Heart right ventricle (tissue), 16 donors: ENCODE measurements at regions not wholly inside any gene's neighbourhood (a gene's known extent, or its start where the extent isn't known, plus 50 kb on each side); places are given as distances from the start of the nearest gene placed in this dataset.

Experiments used
- ATAC-seq, 8 donors: fragments of 200-7000 bp; cut with Tn5 transposase; one replicate each; pipeline ENCODE4 v1.9.1; 2020; ENCODE audit warnings: mild to moderate bottlenecking in 8 of 8, moderate library complexity in 8 of 8, moderate number of reproducible peaks in 1 of 8
- DNase-seq, 2 donors: peaks; one replicate each; pipeline ENCODE4 v3.0.0-alpha.2; 2020
- H3K27ac ChIP-seq, 10 donors: fragments of 200-600 bp; sonication (generic) in 2 of 10; one replicate each; pipeline versions ENCODE4 v1.5.0 to v1.8.0; 2020 to 2022; ENCODE audit warnings: mild to moderate bottlenecking in 3 of 10
- H3K27me3 ChIP-seq, 7 donors: fragments of 200-600 bp; one replicate each; pipeline ENCODE4 v1.8.0; 2021 to 2022; ENCODE audit warnings: mild to moderate bottlenecking in 2 of 7
- H3K36me3 ChIP-seq, 9 donors: fragments of 200-600 bp; sonication (generic) in 1 of 9; one replicate each; pipeline versions ENCODE4 v1.5.0 to v1.8.0; 2020 to 2022; ENCODE audit warnings: mild to moderate bottlenecking in 2 of 9
- H3K4me1 ChIP-seq, 9 donors: fragments of 200-600 bp; sonication (generic) in 1 of 9; one replicate each; pipeline versions ENCODE4 v1.5.0 to v1.8.0; 2020 to 2022; ENCODE audit warnings: mild to moderate bottlenecking in 4 of 9
- H3K4me3 ChIP-seq, 10 donors: fragments of 200-600 bp; sonication (generic) in 2 of 10; one replicate each; pipeline versions ENCODE4 v1.5.0 to v1.8.0; 2020 to 2022; ENCODE audit warnings: mild to moderate bottlenecking in 7 of 10, moderate library complexity in 2 of 10
- H3K9me3 ChIP-seq, 11 donors: fragments of 200-600 bp in 10 of 11; sonication (generic) in 2 of 11; one replicate each; pipeline versions ENCODE4 v1.5.0 to v1.8.0; 2013 to 2022; ENCODE audit warnings: mild to moderate bottlenecking in 2 of 11, control low read depth in 1 of 11, moderate library complexity in 1 of 11
- CTCF ChIP-seq, 9 donors: fragments of 200-600 bp; sonication (generic) in 2 of 9; IDR thresholded peaks; one replicate each; pipeline versions ENCODE4 v1.5.0 to v1.8.0; 2021 to 2022; ENCODE audit warnings: antibody characterized with exemption in 9 of 9, mild to moderate bottlenecking in 5 of 9, moderate library complexity in 1 of 9
- WGBS, 2 donors: extraction: QIAGEN DNeasy Blood & Tissue Kit; methylation state at CpG; one replicate each; pipeline ENCODE4 v1.1.7; 2013; ENCODE audit warnings: inconsistent platforms in 1 of 2; 5-methylcytosine and 5-hydroxymethylcytosine counted together
- intact Hi-C, 10 donors: fragments of 100-400 bp; cut with DNase I; formaldehyde crosslinking; loops; one replicate each; pipeline versions ENCODE4 v1.11.1 to v1.14.2; 2022
- donor health status: Arrhythmogenic right ventricular cardiomyopathy.
- donor health status: ischemic (EF 13 %, LVEDD 7.1; RV severe dilation, severe dysfunction).
- donor health status: healthy with polysubstance abuse.
- donor health status: DM: no; HTN: yes; CAD: no.
- donor health status: DM: no; HTN: no; CAD: no.
- donor health status: ischemic (EF 25% LVEDD 6.9; RV normal size, moderate dysfunction).
- donor health status: ischemic (EF 25% LVEDD 5.7; RV mildly dilated, moderate dysfunction).
- donor health status: healthy.
- donor health status: DM: yes; HTN: yes; CAD: no.
- donor health status: Ischemic cardiomyopathy.
- donor health status: ischemic (EF 35%, LVEDD 5.7; RV mildly dilated, moderate dysfunction).
- donor health status: nonischemic (EF 11% LVEDD 7.7; RV severe dilation, severe dysfunction).
- donor health status: DM: yes; HTN: yes; CAD: no.
- donor health status: PGD.
- donor health status: ischemic (EF 29% LVEDD 5.4; RV normal size, mild dysfunction).
- donor health status: nonischemic (EF 23%, LVEDD 6.1; RV moderate dilation, normal function).

DNA sequence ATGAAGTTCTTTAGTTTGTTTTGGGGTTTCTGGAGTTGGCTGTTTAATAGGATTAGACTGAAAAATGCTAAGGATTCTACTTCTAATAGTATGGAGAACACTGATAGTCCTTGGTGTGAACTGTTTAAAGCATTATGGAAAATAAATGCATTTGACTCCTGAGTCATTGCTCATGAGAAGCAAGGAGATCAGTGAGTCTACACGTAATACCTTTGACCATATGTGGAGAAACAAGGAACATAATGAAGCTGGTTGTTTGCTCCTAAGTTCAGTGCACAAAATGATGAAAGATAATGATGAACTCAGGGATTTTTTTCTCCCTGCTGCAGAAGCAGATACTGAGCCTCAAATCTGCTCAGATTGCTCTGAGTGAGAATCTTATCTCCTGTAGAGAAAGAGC lies 158.9 kb upstream of the COL11A1 start:
- H3K9me3 ChIP-seq: peaks cover 0 to 4% (median 0%) of the 10 kb centered on the region in 11 donors
- TF ChIP-seq CTCF (IDR thresholded peaks at IDR 0.05): no peak
- intact Hi-C loops: no loop called here
- H3K4me3 ChIP-seq: no peak overlapping the region
- H3K4me1 ChIP-seq: no peaks in the 10 kb centered on the region
- WGBS, 2 donors: 74 to 80% methylated on average over 1 of the region's 1 CpG
- H3K27me3 ChIP-seq: no peaks in the 10 kb centered on the region
- H3K36me3 ChIP-seq: no peaks in the 10 kb centered on the region
- DNase-seq: no peak
- no peak overlapping the region for H3K27ac ChIP-seq
- no peak for ATAC-seq

- DNase-seq: no peak
- no peaks in the 10 kb centered on the region for H3K9me3 ChIP-seq
- intact Hi-C loops: no loop called here
- H3K36me3 ChIP-seq: no peaks in the 10 kb centered on the region
- H3K27me3 ChIP-seq: no peaks in the 10 kb centered on the region
- no peak for TF ChIP-seq CTCF (IDR thresholded peaks at IDR 0.05)
- H3K4me3 ChIP-seq: no peak overlapping the region
- no peaks in the 10 kb centered on the region for H3K4me1 ChIP-seq
- no peak for ATAC-seq
- H3K27ac ChIP-seq: no peak overlapping the region
Measured at GRCh38 chr1:103266036-103266435, 157.7 kb upstream of the COL11A1 start.

DNA sequence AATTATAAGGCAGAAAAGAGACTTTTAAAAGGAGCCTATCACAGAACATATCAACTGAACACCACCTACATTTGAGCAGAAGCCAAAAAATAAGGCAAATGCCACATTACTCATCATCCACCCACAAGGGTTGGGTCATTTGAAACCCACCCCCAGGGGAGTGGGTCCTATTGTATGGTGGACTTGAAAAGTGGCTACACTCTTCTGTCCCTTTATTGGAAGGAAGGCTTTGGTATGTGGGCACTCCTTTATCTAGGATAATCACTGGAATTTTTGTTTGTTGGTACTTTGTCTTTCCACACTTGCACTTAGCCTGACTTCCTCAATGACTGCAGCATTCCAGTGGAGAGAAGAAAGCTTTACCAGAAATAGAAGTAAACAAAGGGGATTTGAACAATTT lies 157.2 kb upstream of the COL11A1 start:
- H3K4me3 ChIP-seq: no peak overlapping the region
- TF ChIP-seq CTCF (IDR thresholded peaks at IDR 0.05): no peak
- H3K27ac ChIP-seq: no peak overlapping the region
- intact Hi-C loops: no loop called here
- no peaks in the 10 kb centered on the region for H3K9me3 ChIP-seq
- no peaks in the 10 kb centered on the region for H3K27me3 ChIP-seq
- ATAC-seq (no peak), DNase-seq (no peak)
- H3K36me3 ChIP-seq: no peaks in the 10 kb centered on the region
- no peaks in the 10 kb centered on the region for H3K4me1 ChIP-seq

DNA sequence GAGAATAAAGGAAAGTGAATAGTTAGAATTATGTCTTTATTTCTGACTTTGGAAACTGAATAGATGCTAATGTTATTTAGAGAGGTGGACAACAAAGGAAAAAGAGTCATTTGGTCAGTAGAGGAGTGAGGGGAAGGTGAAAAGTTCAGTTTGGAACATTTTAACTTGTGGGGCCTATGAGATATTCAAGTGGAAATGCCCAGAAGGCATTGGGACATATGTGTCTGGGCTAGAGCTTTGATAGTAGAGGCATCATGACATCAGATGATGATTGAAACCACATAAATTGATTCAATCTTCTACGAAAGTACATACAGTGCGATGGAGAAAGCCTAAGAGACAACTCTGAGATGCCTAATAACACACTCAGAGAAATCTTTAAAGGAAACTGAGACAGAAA lies 151.7 kb upstream of the COL11A1 start:
- no peaks in the 10 kb centered on the region for H3K36me3 ChIP-seq
- no peak overlapping the region for H3K4me3 ChIP-seq
- no peak for TF ChIP-seq CTCF (IDR thresholded peaks at IDR 0.05)
- no peaks in the 10 kb centered on the region for H3K27me3 ChIP-seq
- H3K9me3 ChIP-seq: no peaks in the 10 kb centered on the region
- intact Hi-C loops: no loop called here
- DNase-seq (no peak), ATAC-seq (no peak)
- WGBS, 2 donors: 81 to 93% methylated on average over 2 of the region's 2 CpGs
- H3K4me1 ChIP-seq: no peaks in the 10 kb centered on the region
- H3K27ac ChIP-seq: no peak overlapping the region

- DNase-seq (no peak), ATAC-seq (no peak)
- no peak overlapping the region for H3K4me3 ChIP-seq
- no peaks in the 10 kb centered on the region for H3K36me3 ChIP-seq
- 88 to 98% methylated on average over 1 of the region's 1 CpG for WGBS, 2 donors
- H3K9me3 ChIP-seq: no peaks in the 10 kb centered on the region
- intact Hi-C loops: no loop called here
- no peaks in the 10 kb centered on the region for H3K27me3 ChIP-seq
- H3K4me1 ChIP-seq: no peaks in the 10 kb centered on the region
- no peak overlapping the region for H3K27ac ChIP-seq
- no peak for TF ChIP-seq CTCF (IDR thresholded peaks at IDR 0.05)
Measured at GRCh38 chr1:103256490-103256889, 148.2 kb upstream of the COL11A1 start.
